ENCODE measurements at regions not wholly inside any gene's neighbourhood (a gene's known extent, or its start where the extent isn't known, plus 50 kb on each side); places are given as distances from the start of the nearest gene placed in this dataset.
"Not testable (repeated sequence)": the region's sequence is repeated elsewhere in the genome, so short reads cannot be mapped to it uniquely, and the experiment has no call there.

GRCh38 chr6:139954463-139955071, 580.1 kb upstream of the CITED2 start:
- DNase-seq, result no peak

GRCh38 chr6:139953780-139954179, 579.3 kb upstream of the CITED2 start:
- not testable (repeated sequence) for DNase-seq

- DNase-seq, result no peak
Observed at GRCh38 chr6:139951172-139951571, 576.7 kb upstream of the CITED2 start.

- DNase-seq, result no peak
Observed at GRCh38 chr6:139944976-139945375, 570.5 kb upstream of the CITED2 start.

- no peak for DNase-seq
Observed at GRCh38 chr6:139944131-139944530, 569.7 kb upstream of the CITED2 start.

- no peak for DNase-seq
Observed at GRCh38 chr6:139943391-139943790, 568.9 kb upstream of the CITED2 start.

- DNase-seq, result no peak
Observed at GRCh38 chr6:139942331-139942730, 567.9 kb upstream of the CITED2 start.

- no peak for DNase-seq
Observed at GRCh38 chr6:139941826-139942225, 567.4 kb upstream of the CITED2 start.

GRCh38 chr6:139940741-139941729, 566.6 kb upstream of the CITED2 start:
- DNase-seq, result no peak

GRCh38 chr6:139939189-139939979, 564.9 kb upstream of the CITED2 start:
- DNase-seq, result peak; percentile 10

GRCh38 chr6:139932671-139933070, 558.2 kb upstream of the CITED2 start:
- no peak for DNase-seq

- no peak for DNase-seq
Observed at GRCh38 chr6:139931747-139932146, 557.3 kb upstream of the CITED2 start.

GRCh38 chr6:139927742-139928305, 553.4 kb upstream of the CITED2 start:
- DNase-seq, result no peak

GRCh38 chr6:139927236-139927635, 552.8 kb upstream of the CITED2 start:
- no peak for DNase-seq

- DNase-seq, result no peak
Observed at GRCh38 chr6:139926711-139927110, 552.3 kb upstream of the CITED2 start.

- no peak for DNase-seq
Observed at GRCh38 chr6:139925894-139926641, 551.6 kb upstream of the CITED2 start.

- no peak for DNase-seq
Observed at GRCh38 chr6:139923964-139924475, 549.6 kb upstream of the CITED2 start.

GRCh38 chr6:139922236-139922635, 547.8 kb upstream of the CITED2 start:
- no peak for DNase-seq

- no peak for DNase-seq
Observed at GRCh38 chr6:139920776-139921100, 546.3 kb upstream of the CITED2 start.

- DNase-seq, result no peak
Observed at GRCh38 chr6:139920027-139920775, 545.8 kb upstream of the CITED2 start.
